ENCODE measurements at regions not wholly inside any gene's neighbourhood (a gene's known extent, or its start where the extent isn't known, plus 50 kb on each side); places are given as distances from the start of the nearest gene placed in this dataset.

DNA sequence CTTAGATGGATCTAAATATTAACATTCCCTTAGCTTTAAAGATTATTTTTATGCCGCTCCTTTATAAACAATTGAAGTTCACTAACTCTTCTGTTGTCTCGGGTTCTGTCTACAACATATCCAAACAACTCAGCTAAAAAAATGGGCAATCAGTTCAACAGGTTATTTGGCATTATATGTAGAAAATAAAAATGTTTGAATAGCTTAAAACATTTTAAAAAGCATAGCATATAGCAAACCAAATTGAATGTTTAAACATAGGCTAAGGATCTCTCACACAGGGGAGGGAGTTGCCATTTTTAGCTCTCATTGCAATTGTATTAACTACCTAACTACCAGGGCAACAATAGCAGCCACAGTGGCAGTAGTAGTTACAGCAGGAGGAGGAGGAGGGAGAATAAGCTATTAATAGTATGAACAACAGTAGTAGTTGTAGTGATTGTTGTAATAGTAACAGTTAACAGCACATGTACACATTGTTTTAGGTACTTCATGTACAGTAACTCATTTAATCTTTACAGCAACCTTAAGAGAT lies 404.2 kb downstream of the KCNRG start:
- Histone ChIP-seq H3K4me3 (ENCODE audit: low read depth, low read length) (no peak overlapping the region), H3K4me1 (ENCODE audit: control insufficient read depth, insufficient read depth, low read length) (no peaks in the 10 kb centered on the region; the same call in 1 of the 2 replicates), H3K9me3 (ENCODE audit: control insufficient read depth, insufficient read depth, low read depth, low read length) (no peaks in the 10 kb centered on the region), H3K27ac (ENCODE audit: extremely low read depth, low read depth, low read length) (no peak overlapping the region), H3K36me3 (ENCODE audit: control insufficient read depth in 2 of 2, insufficient read depth in 1 of 2, low read length in 2 of 2) (no peaks in the 10 kb centered on the region)
- POLR2A ChIA-PET, result no interaction called here
- CTCF ChIA-PET, result no interaction called here
- TF ChIP-seq, protein P1, sequence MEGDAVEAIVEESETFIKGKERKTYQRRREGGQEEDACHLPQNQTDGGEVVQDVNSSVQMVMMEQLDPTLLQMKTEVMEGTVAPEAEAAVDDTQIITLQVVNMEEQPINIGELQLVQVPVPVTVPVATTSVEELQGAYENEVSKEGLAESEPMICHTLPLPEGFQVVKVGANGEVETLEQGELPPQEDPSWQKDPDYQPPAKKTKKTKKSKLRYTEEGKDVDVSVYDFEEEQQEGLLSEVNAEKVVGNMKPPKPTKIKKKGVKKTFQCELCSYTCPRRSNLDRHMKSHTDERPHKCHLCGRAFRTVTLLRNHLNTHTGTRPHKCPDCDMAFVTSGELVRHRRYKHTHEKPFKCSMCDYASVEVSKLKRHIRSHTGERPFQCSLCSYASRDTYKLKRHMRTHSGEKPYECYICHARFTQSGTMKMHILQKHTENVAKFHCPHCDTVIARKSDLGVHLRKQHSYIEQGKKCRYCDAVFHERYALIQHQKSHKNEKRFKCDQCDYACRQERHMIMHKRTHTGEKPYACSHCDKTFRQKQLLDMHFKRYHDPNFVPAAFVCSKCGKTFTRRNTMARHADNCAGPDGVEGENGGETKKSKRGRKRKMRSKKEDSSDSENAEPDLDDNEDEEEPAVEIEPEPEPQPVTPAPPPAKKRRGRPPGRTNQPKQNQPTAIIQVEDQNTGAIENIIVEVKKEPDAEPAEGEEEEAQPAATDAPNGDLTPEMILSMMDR (tag by site-specific recombination; IDR thresholded peaks at IDR 0.05), result no peak
- no peak for TF ChIP-seq ZNF132 (tag by site-specific recombination; IDR thresholded peaks at IDR 0.05; ENCODE audit: borderline replicate concordance)
- peak; percentile 31; the same call in 1 of the 2 replicates for TF ChIP-seq SCRT2 (tag by site-specific recombination; IDR thresholded peaks at IDR 0.05)
- TF ChIP-seq, protein P2, sequence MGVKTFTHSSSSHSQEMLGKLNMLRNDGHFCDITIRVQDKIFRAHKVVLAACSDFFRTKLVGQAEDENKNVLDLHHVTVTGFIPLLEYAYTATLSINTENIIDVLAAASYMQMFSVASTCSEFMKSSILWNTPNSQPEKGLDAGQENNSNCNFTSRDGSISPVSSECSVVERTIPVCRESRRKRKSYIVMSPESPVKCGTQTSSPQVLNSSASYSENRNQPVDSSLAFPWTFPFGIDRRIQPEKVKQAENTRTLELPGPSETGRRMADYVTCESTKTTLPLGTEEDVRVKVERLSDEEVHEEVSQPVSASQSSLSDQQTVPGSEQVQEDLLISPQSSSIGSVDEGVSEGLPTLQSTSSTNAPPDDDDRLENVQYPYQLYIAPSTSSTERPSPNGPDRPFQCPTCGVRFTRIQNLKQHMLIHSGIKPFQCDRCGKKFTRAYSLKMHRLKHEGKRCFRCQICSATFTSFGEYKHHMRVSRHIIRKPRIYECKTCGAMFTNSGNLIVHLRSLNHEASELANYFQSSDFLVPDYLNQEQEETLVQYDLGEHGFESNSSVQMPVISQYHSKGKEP (tag by site-specific recombination; IDR thresholded peaks at IDR 0.05), result no peak
- no peak for TF ChIP-seq SCRT1 (tag by site-specific recombination; IDR thresholded peaks at IDR 0.05; ENCODE audit: borderline replicate concordance)

DNA sequence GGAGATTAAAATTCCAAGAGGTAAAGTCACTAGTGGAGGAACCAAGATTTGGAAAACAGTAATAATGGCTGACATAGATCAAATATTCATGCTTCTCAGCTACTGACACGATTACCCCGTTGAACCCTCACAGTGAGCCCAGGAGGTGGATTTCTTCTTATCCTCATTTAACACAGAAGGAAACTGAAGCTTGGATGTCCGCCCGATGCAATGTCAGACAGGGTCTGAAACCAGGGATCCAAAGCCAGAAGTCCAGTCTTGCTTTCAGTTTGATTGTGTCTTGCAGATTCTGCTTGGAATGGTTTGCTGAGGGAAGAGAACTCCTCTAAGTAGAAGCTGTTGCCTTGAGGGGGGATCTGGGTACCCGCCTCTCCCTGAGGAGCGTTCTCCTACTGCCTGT lies 404.7 kb downstream of the KCNRG start:
- TF ChIP-seq ZNF324 (tag by site-specific recombination; IDR thresholded peaks at IDR 0.05) (no peak), ZNF792 (tag by site-specific recombination; IDR thresholded peaks at IDR 0.05) (no peak), ZFHX2 (tag by site-specific recombination; conservative IDR thresholded peaks at IDR 0.05) (no peak), ZNF747 (tag by site-specific recombination; IDR thresholded peaks at IDR 0.05) (no peak), ZNF292 (tag by site-specific recombination; IDR thresholded peaks at IDR 0.05; ENCODE audit: borderline replicate concordance, low read depth) (no peak), GLIS1 (tag by site-specific recombination; IDR thresholded peaks at IDR 0.05) (no peak), YY1 (tag by site-specific recombination; IDR thresholded peaks at IDR 0.05) (no peak), MYNN (tag by site-specific recombination; IDR thresholded peaks at IDR 0.05; ENCODE audit: borderline replicate concordance) (no peak), WT1 (tag by site-specific recombination; IDR thresholded peaks at IDR 0.05) (no peak), ZNF677 (tag by site-specific recombination; IDR thresholded peaks at IDR 0.05) (no peak), ZNF416 (tag by site-specific recombination; IDR thresholded peaks at IDR 0.05) (no peak)
- TF ChIP-seq, protein P3, sequence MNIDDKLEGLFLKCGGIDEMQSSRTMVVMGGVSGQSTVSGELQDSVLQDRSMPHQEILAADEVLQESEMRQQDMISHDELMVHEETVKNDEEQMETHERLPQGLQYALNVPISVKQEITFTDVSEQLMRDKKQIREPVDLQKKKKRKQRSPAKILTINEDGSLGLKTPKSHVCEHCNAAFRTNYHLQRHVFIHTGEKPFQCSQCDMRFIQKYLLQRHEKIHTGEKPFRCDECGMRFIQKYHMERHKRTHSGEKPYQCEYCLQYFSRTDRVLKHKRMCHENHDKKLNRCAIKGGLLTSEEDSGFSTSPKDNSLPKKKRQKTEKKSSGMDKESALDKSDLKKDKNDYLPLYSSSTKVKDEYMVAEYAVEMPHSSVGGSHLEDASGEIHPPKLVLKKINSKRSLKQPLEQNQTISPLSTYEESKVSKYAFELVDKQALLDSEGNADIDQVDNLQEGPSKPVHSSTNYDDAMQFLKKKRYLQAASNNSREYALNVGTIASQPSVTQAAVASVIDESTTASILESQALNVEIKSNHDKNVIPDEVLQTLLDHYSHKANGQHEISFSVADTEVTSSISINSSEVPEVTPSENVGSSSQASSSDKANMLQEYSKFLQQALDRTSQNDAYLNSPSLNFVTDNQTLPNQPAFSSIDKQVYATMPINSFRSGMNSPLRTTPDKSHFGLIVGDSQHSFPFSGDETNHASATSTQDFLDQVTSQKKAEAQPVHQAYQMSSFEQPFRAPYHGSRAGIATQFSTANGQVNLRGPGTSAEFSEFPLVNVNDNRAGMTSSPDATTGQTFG (tag by site-specific recombination; IDR thresholded peaks at IDR 0.05; ENCODE audit: borderline replicate concordance), result no peak
- TF ChIP-seq, protein P4, sequence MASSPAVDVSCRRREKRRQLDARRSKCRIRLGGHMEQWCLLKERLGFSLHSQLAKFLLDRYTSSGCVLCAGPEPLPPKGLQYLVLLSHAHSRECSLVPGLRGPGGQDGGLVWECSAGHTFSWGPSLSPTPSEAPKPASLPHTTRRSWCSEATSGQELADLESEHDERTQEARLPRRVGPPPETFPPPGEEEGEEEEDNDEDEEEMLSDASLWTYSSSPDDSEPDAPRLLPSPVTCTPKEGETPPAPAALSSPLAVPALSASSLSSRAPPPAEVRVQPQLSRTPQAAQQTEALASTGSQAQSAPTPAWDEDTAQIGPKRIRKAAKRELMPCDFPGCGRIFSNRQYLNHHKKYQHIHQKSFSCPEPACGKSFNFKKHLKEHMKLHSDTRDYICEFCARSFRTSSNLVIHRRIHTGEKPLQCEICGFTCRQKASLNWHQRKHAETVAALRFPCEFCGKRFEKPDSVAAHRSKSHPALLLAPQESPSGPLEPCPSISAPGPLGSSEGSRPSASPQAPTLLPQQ (tag by site-specific recombination; IDR thresholded peaks at IDR 0.05), result no peak
- ChIA-PET POLR2A (no interaction called here), CTCF (interaction anchor here (0.7 kb wide), 1 partner anchor 587 kb away, joined by 3 read pairs; no protein-coding TSS in a partner anchor)
- H3K9me3 ChIP-seq (ENCODE audit: control insufficient read depth, insufficient read depth, low read depth, low read length), result no peaks in the 10 kb centered on the region
- H3K27ac ChIP-seq (ENCODE audit: extremely low read depth, low read depth, low read length), result no peak overlapping the region
- H3K4me3 ChIP-seq (ENCODE audit: low read depth, low read length), result no peak overlapping the region
- no peaks in the 10 kb centered on the region; the same call in 1 of the 2 replicates for H3K4me1 ChIP-seq (ENCODE audit: control insufficient read depth, insufficient read depth, low read length)
- H3K36me3 ChIP-seq (ENCODE audit: control insufficient read depth in 2 of 2, insufficient read depth in 1 of 2, low read length in 2 of 2), result no peaks in the 10 kb centered on the region

Data from HEK293 (cell line).